Body of pancreas (tissue), 4 donors: ENCODE measurements at regions not wholly inside any gene's neighbourhood (a gene's known extent, or its start where the extent isn't known, plus 50 kb on each side); places are given as distances from the start of the nearest gene placed in this dataset.

ENCODE experiments used
- ATAC-seq: fragments of 150-250 bp; one replicate; pipeline ENCODE4 v1.9.1; 2016
- DNase-seq, 4 donors: peaks; one replicate each; pipeline ENCODE4 v3.0.0-alpha.2; 2019
- H3K27ac ChIP-seq, 4 donors: fragments of 200-600 bp; sonication (generic); 1 replicate in 3 of 4; 2 replicates in 1 of 4; pipeline versions ENCODE4 v1.5.1 to v1.6.1; 2016 to 2019; ENCODE audit warnings: mild to moderate bottlenecking in 1 of 4, mixed read lengths in 1 of 4, moderate library complexity in 1 of 4
- H3K27me3 ChIP-seq, 2 donors: fragments of 200-600 bp; sonication (generic); one replicate each; pipeline ENCODE4 v1.6.0; 2016; ENCODE audit warnings: mild to moderate bottlenecking in 1 of 2
- H3K36me3 ChIP-seq, 2 donors: fragments of 200-600 bp; sonication (generic); replicated peaks in 1 of 2; 2 replicates each; pipeline ENCODE4 v1.5.1; 2016; ENCODE audit warnings: low read depth in 2 of 2; ENCODE audit not compliant: insufficient read depth in 1 of 2
- H3K4me1 ChIP-seq: fragments of 200-600 bp; sonication (generic); one replicate; pipeline ENCODE4 v1.6.0; 2016
- H3K4me3 ChIP-seq, 2 donors: fragments of 200-600 bp; sonication (generic); 1 replicate in 1 of 2; 2 replicates in 1 of 2; pipeline ENCODE4 v1.5.1; 2016 to 2019
- H3K9me3 ChIP-seq, 3 donors: fragments of 200-600 bp; sonication (generic); 1 replicate in 2 of 3; 2 replicates in 1 of 3; pipeline ENCODE4 v1.5.1; 2016
- POLR2A ChIP-seq, 3 donors: fragments of 450-650 bp; IDR thresholded peaks; one replicate each; pipeline ENCODE4 v1.6.1; 2016; ENCODE audit warnings: antibody characterized with exemption in 3 of 3, mild to moderate bottlenecking in 2 of 3
- WGBS, 2 donors: methylation state at CpG; one replicate each; pipeline ENCODE4 v1.1.5; 2017; 5-methylcytosine and 5-hydroxymethylcytosine counted together
- intact Hi-C: fragments of 100-400 bp; cut with DNase I; formaldehyde crosslinking; loops from one replicate; pipeline ENCODE4 v1.15.1; 2023
- TF ChIP-seq, protein P1 (sequence below), 7 experiments: fragments of 450-650 bp in 4 of 7; fragments of 200-600 bp in 3 of 7; sonication (generic) in 3 of 7; IDR thresholded peaks; one replicate each; pipeline ENCODE4 v1.5.1; 2016 to 2019; ENCODE audit warnings: antibody characterized with exemption in 7 of 7

- Histone ChIP-seq H3K4me3 (no peak overlapping the region), H3K27me3 (no peaks in the 10 kb centered on the region), H3K9me3 (no peaks in the 10 kb centered on the region), H3K4me1 (no peaks in the 10 kb centered on the region), H3K27ac (no peak overlapping the region), H3K36me3 (no peaks in the 10 kb centered on the region)
- no peak for DNase-seq
- TF ChIP-seq, protein P1, sequence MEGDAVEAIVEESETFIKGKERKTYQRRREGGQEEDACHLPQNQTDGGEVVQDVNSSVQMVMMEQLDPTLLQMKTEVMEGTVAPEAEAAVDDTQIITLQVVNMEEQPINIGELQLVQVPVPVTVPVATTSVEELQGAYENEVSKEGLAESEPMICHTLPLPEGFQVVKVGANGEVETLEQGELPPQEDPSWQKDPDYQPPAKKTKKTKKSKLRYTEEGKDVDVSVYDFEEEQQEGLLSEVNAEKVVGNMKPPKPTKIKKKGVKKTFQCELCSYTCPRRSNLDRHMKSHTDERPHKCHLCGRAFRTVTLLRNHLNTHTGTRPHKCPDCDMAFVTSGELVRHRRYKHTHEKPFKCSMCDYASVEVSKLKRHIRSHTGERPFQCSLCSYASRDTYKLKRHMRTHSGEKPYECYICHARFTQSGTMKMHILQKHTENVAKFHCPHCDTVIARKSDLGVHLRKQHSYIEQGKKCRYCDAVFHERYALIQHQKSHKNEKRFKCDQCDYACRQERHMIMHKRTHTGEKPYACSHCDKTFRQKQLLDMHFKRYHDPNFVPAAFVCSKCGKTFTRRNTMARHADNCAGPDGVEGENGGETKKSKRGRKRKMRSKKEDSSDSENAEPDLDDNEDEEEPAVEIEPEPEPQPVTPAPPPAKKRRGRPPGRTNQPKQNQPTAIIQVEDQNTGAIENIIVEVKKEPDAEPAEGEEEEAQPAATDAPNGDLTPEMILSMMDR (IDR thresholded peaks at IDR 0.05), result no peak
- no peak for TF ChIP-seq POLR2A (IDR thresholded peaks at IDR 0.05)
- WGBS, 2 donors, result 58 to 61% methylated on average over 17 to 18 of the region's 18 CpGs
- no peak for ATAC-seq
- intact Hi-C loops, result no loop called here
Observed at GRCh38 chr1:29964718-29965533, 728.6 kb downstream of the PTPRU start.

GRCh38 chr1:29963946-29964345, 727.6 kb downstream of the PTPRU start:
- ATAC-seq (no peak), DNase-seq (no peak)
- no peaks in the 10 kb centered on the region for H3K27me3 ChIP-seq
- H3K27ac ChIP-seq, result no peak overlapping the region
- H3K4me3 ChIP-seq, result no peak overlapping the region
- H3K4me1 ChIP-seq, result no peaks in the 10 kb centered on the region
- WGBS, 2 donors, result 65 to 78% methylated on average over 7 of the region's 7 CpGs
- no peaks in the 10 kb centered on the region for H3K36me3 ChIP-seq
- intact Hi-C loops, result no loop called here
- no peaks in the 10 kb centered on the region for H3K9me3 ChIP-seq
- TF ChIP-seq POLR2A (IDR thresholded peaks at IDR 0.05), result no peak
- TF ChIP-seq, protein P1 (IDR thresholded peaks at IDR 0.05), result no peak

DNA sequence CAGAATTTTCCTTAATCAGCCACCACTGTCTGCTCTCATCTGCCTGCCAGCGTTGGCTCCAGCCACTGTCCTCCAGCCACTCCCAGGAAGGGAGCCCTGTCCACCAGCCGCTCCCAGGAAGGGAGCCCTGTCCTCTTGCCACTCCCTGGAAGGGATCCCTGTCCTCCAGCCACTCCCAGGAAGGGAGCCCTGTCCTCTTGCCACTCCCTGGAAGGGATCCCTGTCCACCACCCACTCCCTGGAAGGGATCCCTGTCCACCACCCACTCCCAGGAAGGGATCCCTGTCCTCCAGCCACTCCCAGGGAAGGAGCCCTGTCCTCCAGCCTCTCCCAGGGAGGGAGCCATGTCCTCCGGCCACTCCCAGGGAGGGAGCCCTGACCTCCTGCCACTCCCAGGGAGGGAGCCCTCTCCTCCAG, 726.5 kb downstream of the PTPRU start:
- WGBS, 2 donors, result 53 to 57% methylated on average over 1 to 3 of the region's 3 CpGs
- Histone ChIP-seq H3K36me3 (no peaks in the 10 kb centered on the region), H3K4me3 (no peak overlapping the region), H3K27ac (no peak overlapping the region), H3K9me3 (no peaks in the 10 kb centered on the region), H3K4me1 (no peaks in the 10 kb centered on the region), H3K27me3 (no peaks in the 10 kb centered on the region)
- TF ChIP-seq, protein P1 (IDR thresholded peaks at IDR 0.05), result no peak
- no peak for TF ChIP-seq POLR2A (IDR thresholded peaks at IDR 0.05)
- intact Hi-C loops, result no loop called here
- ATAC-seq (no peak), DNase-seq (no peak)

DNA sequence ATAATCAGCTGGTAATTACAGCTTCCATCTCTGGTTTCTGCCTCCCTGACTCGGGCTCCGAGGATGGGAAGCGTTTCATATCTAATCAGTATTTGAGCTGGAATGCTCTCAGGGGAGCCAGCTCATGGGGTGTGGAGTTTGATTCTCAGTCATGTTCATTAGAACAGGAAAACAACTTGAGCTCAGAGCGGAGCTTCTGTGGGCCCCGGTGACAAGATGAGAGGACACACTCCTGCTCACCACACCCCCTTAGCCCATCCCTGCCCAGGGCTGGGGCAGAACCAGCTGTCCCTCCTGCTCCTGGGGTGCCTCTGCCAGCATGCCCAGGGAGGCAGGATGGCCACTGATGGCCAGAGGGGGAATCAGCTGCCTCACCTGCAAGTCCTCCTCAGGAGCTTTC, 726.0 kb downstream of the PTPRU start:
- Histone ChIP-seq H3K27ac (no peak overlapping the region), H3K9me3 (no peaks in the 10 kb centered on the region), H3K36me3 (no peaks in the 10 kb centered on the region), H3K27me3 (no peaks in the 10 kb centered on the region), H3K4me3 (no peak overlapping the region), H3K4me1 (no peaks in the 10 kb centered on the region)
- WGBS, 2 donors, result 20 to 24% methylated on average over 5 of the region's 5 CpGs
- TF ChIP-seq POLR2A (IDR thresholded peaks at IDR 0.05), result no peak
- TF ChIP-seq, protein P1 (IDR thresholded peaks at IDR 0.05), result no peak
- intact Hi-C loops, result no loop called here
- no peak for ATAC-seq
- no peak for DNase-seq
